ENCODE measurements at regions not wholly inside any gene's neighbourhood (a gene's known extent, or its start where the extent isn't known, plus 50 kb on each side); places are given as distances from the start of the nearest gene placed in this dataset.

DNA sequence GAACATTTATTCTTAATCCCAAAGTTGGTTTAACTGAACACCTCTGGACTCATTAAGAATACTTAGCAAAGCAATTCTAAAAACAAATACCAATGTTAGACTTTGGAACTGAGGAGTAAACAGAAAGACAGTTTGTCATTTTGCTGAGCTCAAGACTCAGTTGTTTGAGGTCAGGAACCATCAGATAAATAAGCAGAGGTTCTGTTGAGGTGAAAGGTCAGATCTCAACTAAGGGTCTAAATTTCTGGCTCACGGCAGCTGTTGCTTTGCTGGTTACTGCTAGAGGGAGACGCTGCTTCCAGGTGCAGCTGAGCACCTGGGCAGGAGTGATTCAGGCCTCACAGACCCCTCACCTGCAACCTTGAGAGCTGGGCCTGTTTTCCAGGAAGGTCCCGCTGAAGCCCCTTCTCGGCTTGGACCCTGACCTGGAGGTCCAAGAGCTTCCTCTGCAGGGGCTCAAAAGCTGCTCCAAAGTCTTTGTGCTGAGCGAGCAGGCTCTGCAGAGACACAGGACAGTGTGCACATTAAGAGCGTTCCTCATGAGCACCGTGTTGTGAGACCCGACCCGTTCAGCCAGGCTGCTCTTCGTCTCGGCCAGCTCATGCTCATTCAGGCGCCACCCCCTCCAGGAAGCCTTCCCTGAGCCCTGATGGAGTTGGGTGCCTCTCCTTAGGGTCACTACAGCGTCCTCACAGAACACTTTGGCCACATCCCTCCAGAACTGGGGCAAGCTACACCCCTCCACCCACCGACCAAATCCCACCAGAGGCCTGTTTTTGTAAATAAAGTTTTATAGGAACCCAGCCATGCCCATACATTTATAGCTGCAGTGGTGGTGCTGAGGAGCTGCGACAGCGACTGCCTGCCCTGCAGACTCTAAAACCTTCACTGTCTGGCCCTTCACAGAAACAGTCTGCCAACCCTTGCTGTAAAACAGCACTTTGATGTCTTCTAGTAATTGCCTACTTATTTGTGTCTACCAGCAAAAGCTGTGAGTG, 72.0 kb downstream of the SYNE3 start:
- Histone ChIP-seq H3K4me2 (ENCODE audit: low read length) (no peak overlapping the region), H3K9ac (ENCODE audit: low read length) (no peak overlapping the region), H3K9me2 (ENCODE audit: insufficient read depth) (no peaks in the 10 kb centered on the region), H3K4me3 (replicated peaks in 1 of 2; ENCODE audit: low read depth in 1 of 2, low read length in 2 of 2) (no peak overlapping the region), H4K20me1 (ENCODE audit: insufficient read depth) (no peaks in the 10 kb centered on the region), H3K79me2 (ENCODE audit: insufficient read depth, low read length) (no peaks in the 10 kb centered on the region), H3K36me3 (ENCODE audit: control insufficient read depth in 1 of 2, insufficient read depth in 2 of 2, low read length in 2 of 2) (no peaks in the 10 kb centered on the region), H2AFZ (ENCODE audit: low read depth, low read length, poor library complexity, severe bottlenecking) (no peak overlapping the region), H3K9me3 (ENCODE audit: control insufficient read depth in 1 of 2, insufficient read depth in 1 of 2, low read depth in 1 of 2, low read length in 2 of 2) (no peaks in the 10 kb centered on the region), H3K27me3 (ENCODE audit: insufficient read depth, low read length) (no peaks in the 10 kb centered on the region), H3K27ac (ENCODE audit: low read depth, low read length) (no peak overlapping the region), H3K4me1 (ENCODE audit: control insufficient read depth in 1 of 2, insufficient read depth in 2 of 2, low read length in 2 of 2) (peaks cover 0 to 7% of the 10 kb centered on the region in 2 experiments; a peak in 1 of 4 replicates)
- no TSS peak for BruUV-seq (replicated peaks)
- TF ChIP-seq, protein P1, sequence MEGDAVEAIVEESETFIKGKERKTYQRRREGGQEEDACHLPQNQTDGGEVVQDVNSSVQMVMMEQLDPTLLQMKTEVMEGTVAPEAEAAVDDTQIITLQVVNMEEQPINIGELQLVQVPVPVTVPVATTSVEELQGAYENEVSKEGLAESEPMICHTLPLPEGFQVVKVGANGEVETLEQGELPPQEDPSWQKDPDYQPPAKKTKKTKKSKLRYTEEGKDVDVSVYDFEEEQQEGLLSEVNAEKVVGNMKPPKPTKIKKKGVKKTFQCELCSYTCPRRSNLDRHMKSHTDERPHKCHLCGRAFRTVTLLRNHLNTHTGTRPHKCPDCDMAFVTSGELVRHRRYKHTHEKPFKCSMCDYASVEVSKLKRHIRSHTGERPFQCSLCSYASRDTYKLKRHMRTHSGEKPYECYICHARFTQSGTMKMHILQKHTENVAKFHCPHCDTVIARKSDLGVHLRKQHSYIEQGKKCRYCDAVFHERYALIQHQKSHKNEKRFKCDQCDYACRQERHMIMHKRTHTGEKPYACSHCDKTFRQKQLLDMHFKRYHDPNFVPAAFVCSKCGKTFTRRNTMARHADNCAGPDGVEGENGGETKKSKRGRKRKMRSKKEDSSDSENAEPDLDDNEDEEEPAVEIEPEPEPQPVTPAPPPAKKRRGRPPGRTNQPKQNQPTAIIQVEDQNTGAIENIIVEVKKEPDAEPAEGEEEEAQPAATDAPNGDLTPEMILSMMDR (IDR thresholded peaks at IDR 0.05 in 2 of 3, conservative IDR thresholded peaks at IDR 0.05 in 1 of 3; ENCODE audit: borderline replicate concordance in 1 of 3, insufficient read depth in 1 of 3, low read depth in 2 of 3, low read length in 2 of 3): no peak
- TF ChIP-seq POLR2A (IDR thresholded peaks at IDR 0.05; ENCODE audit: borderline replicate concordance, extremely low read depth, insufficient read depth, insufficient read length) (no peak), CEBPB (IDR thresholded peaks at IDR 0.05; ENCODE audit: low read depth) (no peak), SIN3A (IDR thresholded peaks at IDR 0.05; ENCODE audit: low read depth) (no peak), CBX3 (IDR thresholded peaks at IDR 0.05; ENCODE audit: low read depth) (no peak), POLR2AphosphoS5 (IDR thresholded peaks at IDR 0.05; ENCODE audit: low read depth, low read length) (no peak)
- TF ChIP-seq, protein P2, sequence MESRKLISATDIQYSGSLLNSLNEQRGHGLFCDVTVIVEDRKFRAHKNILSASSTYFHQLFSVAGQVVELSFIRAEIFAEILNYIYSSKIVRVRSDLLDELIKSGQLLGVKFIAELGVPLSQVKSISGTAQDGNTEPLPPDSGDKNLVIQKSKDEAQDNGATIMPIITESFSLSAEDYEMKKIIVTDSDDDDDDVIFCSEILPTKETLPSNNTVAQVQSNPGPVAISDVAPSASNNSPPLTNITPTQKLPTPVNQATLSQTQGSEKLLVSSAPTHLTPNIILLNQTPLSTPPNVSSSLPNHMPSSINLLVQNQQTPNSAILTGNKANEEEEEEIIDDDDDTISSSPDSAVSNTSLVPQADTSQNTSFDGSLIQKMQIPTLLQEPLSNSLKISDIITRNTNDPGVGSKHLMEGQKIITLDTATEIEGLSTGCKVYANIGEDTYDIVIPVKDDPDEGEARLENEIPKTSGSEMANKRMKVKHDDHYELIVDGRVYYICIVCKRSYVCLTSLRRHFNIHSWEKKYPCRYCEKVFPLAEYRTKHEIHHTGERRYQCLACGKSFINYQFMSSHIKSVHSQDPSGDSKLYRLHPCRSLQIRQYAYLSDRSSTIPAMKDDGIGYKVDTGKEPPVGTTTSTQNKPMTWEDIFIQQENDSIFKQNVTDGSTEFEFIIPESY (IDR thresholded peaks at IDR 0.05; ENCODE audit: extremely low read depth, insufficient replicate concordance, low read length): no peak
- ChIA-PET CTCF (interaction anchor here (1.0 to 1.5 kb wide), 3 partner anchors 10 to 41 kb away, joined by 3 to 4 read pairs (median 3); no protein-coding TSS in a partner anchor), RAD21 (ENCODE audit: low non-redundant PET in 1 of 2, low total read pairs in 2 of 2, uncharacterized antibody in 2 of 2, unreplicated experiment in 2 of 2) (interaction anchor here in 1 of 2 experiments (0.9 kb wide), 1 partner anchor 90 kb away, joined by 3 read pairs; the partner anchor contains the start of gene GLRX5), POLR2A (no interaction called here)
- ATAC-seq (no peak), DNase-seq (ENCODE audit: low read depth, low spot score) (no peak)
- intact Hi-C loops (cut with micrococcal nuclease): loop anchor here (5.0 kb wide), 1 partner anchor 238 kb away; no protein-coding TSS in a partner anchor

Measured in HCT116 (cell line).